ENCODE measurements at regions not wholly inside any gene's neighbourhood (a gene's known extent, or its start where the extent isn't known, plus 50 kb on each side); places are given as distances from the start of the nearest gene placed in this dataset.

- no peak for TF ChIP-seq CTCF (IDR thresholded peaks at IDR 0.05; ENCODE audit: poor library complexity, severe bottlenecking)
- TF ChIP-seq POLR2AphosphoS5 (IDR thresholded peaks at IDR 0.05) = no peak
- no peak for TF ChIP-seq EZH2 (IDR thresholded peaks at IDR 0.05; ENCODE audit: borderline replicate concordance, insufficient read depth, low read length, poor library complexity, severe bottlenecking)
- TF ChIP-seq RAD21 (conservative IDR thresholded peaks at IDR 0.05) = no peak
- TF ChIP-seq EP300 (conservative IDR thresholded peaks at IDR 0.05; ENCODE audit: poor library complexity, severe bottlenecking) = no peak
Measured at GRCh38 chr20:43389839-43390626, 67.7 kb upstream of the SRSF6 start.

Measured in neural cell (in vitro differentiated cells).